CD4-positive, alpha-beta memory T cell (primary cell): ENCODE measurements at regions not wholly inside any gene's neighbourhood (a gene's known extent, or its start where the extent isn't known, plus 50 kb on each side); places are given as distances from the start of the nearest gene placed in this dataset.
A peak's percentile ranks its signal among the peaks of the same experiment; 100 is the strongest.

Experiments
- CTCF ChIA-PET: fragments of 350-600 bp; sonication (Branson Sonifier 250); formaldehyde crosslinking; loops from one replicate; lab custom pipeline; 2021; ENCODE audit warnings: inconsistent platforms; ENCODE audit not compliant: partially characterized antibody; lab: Charles Lee
- POLR2A ChIA-PET: fragments of 350-600 bp; sonication (Branson Sonifier 250); formaldehyde crosslinking; loops from one replicate; lab custom pipeline; 2021; ENCODE audit not compliant: partially characterized antibody; lab: Charles Lee
- DNase-seq, 5 donors: peaks; one replicate each; pipeline versions ENCODE4 v3.0.0 to v3.0.0-alpha.2; 2020 to 2022; ENCODE audit warnings: mixed read lengths in 1 of 5
- H3K27ac ChIP-seq: one replicate; pipeline ENCODE4 v1.7.0; 2013; ENCODE audit warnings: low read depth, low read length
- H3K27me3 ChIP-seq: 2 replicates; pipeline ENCODE4 v1.7.0; 2013; ENCODE audit warnings: mild to moderate bottlenecking, low read length, moderate library complexity; ENCODE audit not compliant: insufficient read depth
- H3K36me3 ChIP-seq: 2 replicates; pipeline ENCODE4 v1.7.0; 2013; ENCODE audit warnings: mild to moderate bottlenecking, low read length, moderate library complexity; ENCODE audit not compliant: insufficient read depth
- H3K4me1 ChIP-seq: 2 replicates; pipeline ENCODE4 v1.7.0; 2013; ENCODE audit warnings: mild to moderate bottlenecking, low read length, moderate library complexity; ENCODE audit not compliant: insufficient read depth
- H3K4me3 ChIP-seq, 2 donors: one replicate each; pipeline ENCODE4 v1.7.0; 2013; ENCODE audit warnings: low read length in 2 of 2, mild to moderate bottlenecking in 1 of 2
- H3K9me3 ChIP-seq, 2 donors: one replicate each; pipeline ENCODE4 v1.7.0; 2013; ENCODE audit warnings: low read length in 2 of 2, control low read depth in 1 of 2; ENCODE audit not compliant: control insufficient read depth in 1 of 2
- H3K27ac Mint-ChIP-seq, 7 donors: one replicate each; pipeline ENCODE4 v1.8.0; 2020 to 2021; ENCODE audit warnings: mixed read lengths in 7 of 7, mild to moderate bottlenecking in 6 of 7, inconsistent platforms in 3 of 7, moderate library complexity in 3 of 7
- H3K27me3 Mint-ChIP-seq, 2 donors: one replicate each; pipeline ENCODE4 v1.8.0; 2020 to 2021; ENCODE audit warnings: mixed read lengths in 2 of 2
- H3K36me3 Mint-ChIP-seq, 2 donors: one replicate each; pipeline ENCODE4 v1.8.0; 2020 to 2021; ENCODE audit warnings: mixed read lengths in 2 of 2, inconsistent platforms in 1 of 2, mild to moderate bottlenecking in 1 of 2
- H3K4me1 Mint-ChIP-seq, 4 donors: one replicate each; pipeline ENCODE4 v1.8.0; 2020 to 2021; ENCODE audit warnings: mixed read lengths in 4 of 4, mild to moderate bottlenecking in 1 of 4
- H3K4me3 Mint-ChIP-seq, 8 donors: one replicate each; pipeline ENCODE4 v1.8.0; 2020 to 2021; ENCODE audit warnings: mixed read lengths in 8 of 8, mild to moderate bottlenecking in 7 of 8, moderate library complexity in 6 of 8, inconsistent platforms in 3 of 8
- H3K9me3 Mint-ChIP-seq, 8 donors: one replicate each; pipeline ENCODE4 v1.8.0; 2020 to 2021; ENCODE audit warnings: mixed read lengths in 8 of 8, mild to moderate bottlenecking in 5 of 8, inconsistent platforms in 3 of 8, moderate library complexity in 1 of 8
- intact Hi-C: fragments of 100-400 bp; cut with micrococcal nuclease; formaldehyde crosslinking; loops from one replicate; pipeline ENCODE4 v1.15.1; 2023

DNA sequence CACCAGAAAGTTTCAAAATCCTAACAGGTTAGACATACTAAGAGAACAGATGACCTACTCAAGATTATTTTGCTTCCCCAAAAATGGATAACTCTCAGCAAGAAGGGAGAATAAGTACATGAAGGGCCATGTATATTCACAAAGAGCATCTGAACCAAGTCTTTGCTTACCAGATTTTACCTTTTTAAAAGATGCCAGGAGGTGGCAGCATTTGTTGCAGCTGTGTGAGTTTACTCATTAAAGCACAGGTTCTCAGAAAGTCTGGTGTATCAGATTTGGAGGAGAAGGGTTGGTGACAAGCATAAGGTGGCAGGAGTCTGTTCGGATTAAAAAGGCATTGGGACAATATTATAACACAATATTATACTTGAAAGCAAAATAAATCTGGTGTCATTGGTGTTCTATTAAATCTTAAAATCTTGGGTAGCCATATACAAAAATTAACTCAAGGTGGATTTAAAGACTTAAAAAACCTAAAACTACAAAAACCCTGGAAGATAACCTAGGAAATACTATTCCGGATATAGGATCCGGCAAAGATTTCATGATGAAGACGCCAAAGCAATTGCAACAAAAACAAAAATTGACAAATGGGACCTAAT lies 51.3 kb upstream of the NFKB1 start:
- no peaks in the 10 kb centered on the region for H3K9me3 Mint-ChIP-seq
- Histone ChIP-seq H3K36me3 (no peaks in the 10 kb centered on the region), H3K4me1 (peaks cover 12% of the 10 kb centered on the region), H3K27me3 (no peaks in the 10 kb centered on the region), H3K9me3 (no peaks in the 10 kb centered on the region), H3K4me3 (no peak overlapping the region), H3K27ac (no peak overlapping the region)
- no peak overlapping the region for H3K27ac Mint-ChIP-seq
- H3K36me3 Mint-ChIP-seq = no peaks in the 10 kb centered on the region
- ChIA-PET CTCF (interaction anchor here (2.2 to 2.8 kb wide), 5 partner anchors 130 to 558 kb away, joined by 6 to 67 read pairs (median 19); no protein-coding TSS in a partner anchor), POLR2A (no interaction called here)
- no peaks in the 10 kb centered on the region for H3K27me3 Mint-ChIP-seq
- DNase-seq = peak; percentile 67 to 75 (median 68)
- peaks cover 5 to 21% (median 9%) of the 10 kb centered on the region in 4 donors for H3K4me1 Mint-ChIP-seq
- intact Hi-C loops = loop anchor here (1.0 to 5.0 kb wide), 7 partner anchors 51 to 649 kb away; partner anchors contain the start of genes BDH2, NFKB1 and UBE2D3
- no peak overlapping the region for H3K4me3 Mint-ChIP-seq

DNA sequence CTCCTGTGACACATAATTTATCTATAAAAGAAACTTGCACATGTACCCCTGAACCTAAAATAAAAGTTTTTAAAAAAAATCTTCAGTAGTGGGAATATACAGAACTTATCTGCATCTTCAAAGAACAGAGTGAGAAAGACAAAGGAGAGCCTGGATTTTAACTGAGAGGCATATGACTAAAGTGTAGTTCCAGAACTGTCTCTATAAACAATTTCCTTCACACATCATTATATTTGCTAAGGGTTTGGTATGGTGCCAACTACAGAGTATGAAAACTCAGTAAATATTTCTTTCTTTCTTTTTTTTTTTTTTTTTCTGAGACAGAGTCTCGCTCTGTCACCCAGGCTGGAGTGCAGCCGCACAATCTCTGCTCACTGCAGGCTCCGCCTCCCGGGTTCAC lies 49.9 kb upstream of the NFKB1 start:
- POLR2A ChIA-PET = no interaction called here
- Mint-ChIP-seq H3K4me3 (no peak overlapping the region), H3K9me3 (no peaks in the 10 kb centered on the region), H3K27me3 (peaks cover 0 to 1% of the 10 kb centered on the region in 2 donors), H3K36me3 (no peaks in the 10 kb centered on the region), H3K27ac (no peak overlapping the region), H3K4me1 (peaks cover 5 to 21% (median 9%) of the 10 kb centered on the region in 4 donors)
- no peaks in the 10 kb centered on the region for H3K9me3 ChIP-seq
- no peaks in the 10 kb centered on the region for H3K36me3 ChIP-seq
- intact Hi-C loops = no loop called here
- CTCF ChIA-PET = no interaction called here
- no peak for DNase-seq
- no peak overlapping the region for H3K27ac ChIP-seq
- no peaks in the 10 kb centered on the region for H3K27me3 ChIP-seq
- H3K4me3 ChIP-seq = no peak overlapping the region
- H3K4me1 ChIP-seq = peaks cover 12% of the 10 kb centered on the region
